H1 (cell line): ENCODE measurements at regions not wholly inside any gene's neighbourhood (a gene's known extent, or its start where the extent isn't known, plus 50 kb on each side); places are given as distances from the start of the nearest gene placed in this dataset.

ENCODE experiments used
- CTCF ChIA-PET: fragments of 300-600 bp; sonication (Branson Sonifier 250); formaldehyde crosslinking; loops from one replicate; lab custom pipeline; 2021; ENCODE audit not compliant: partially characterized antibody; lab: Charles Lee
- POLR2A ChIA-PET: fragments of 300-600 bp; sonication (Branson Sonifier 250); formaldehyde crosslinking; loops from one replicate; lab custom pipeline; 2021; ENCODE audit warnings: inconsistent platforms; ENCODE audit not compliant: partially characterized antibody; lab: Charles Lee
- DNase-seq, 2 experiments: peaks; one replicate each; pipeline versions ENCODE4 v3.0.0 to v3.0.0-alpha.2; 2010 to 2022; ENCODE audit warnings: low spot score in 2 of 2, low read depth in 1 of 2, mixed read lengths in 1 of 2
- FAIRE-seq: peaks from 2 replicates; lab custom pipeline; 2011; peaks lifted over from hg19 to GRCh38; lab: Jason Lieb, UNC
- H2AFZ ChIP-seq: 2 replicates; pipeline ENCODE4 v1.8.1; 2012; ENCODE audit warnings: low read length, inconsistent platforms
- H2AK5ac ChIP-seq: 2 replicates; pipeline ENCODE4 v1.6.1; 2013; ENCODE audit warnings: low read depth, low read length
- H2BK120ac ChIP-seq: replicated peaks from 2 replicates; pipeline ENCODE3; 2013; ENCODE audit warnings: low read depth, low read length, inconsistent platforms
- H2BK12ac ChIP-seq: 2 replicates; pipeline ENCODE4 v1.6.1; 2013; ENCODE audit warnings: low read depth, low read length
- H2BK15ac ChIP-seq: 2 replicates; pipeline ENCODE4 v1.6.1; 2013; ENCODE audit warnings: low read length
- H2BK20ac ChIP-seq: 2 replicates; pipeline ENCODE4 v1.6.1; 2013; ENCODE audit warnings: low read length
- H2BK5ac ChIP-seq: 2 replicates; pipeline ENCODE4 v1.6.1; 2013; ENCODE audit warnings: low read depth, low read length
- H3K14ac ChIP-seq: 2 replicates; pipeline ENCODE4 v1.6.1; 2013; ENCODE audit warnings: inconsistent platforms; ENCODE audit not compliant: insufficient read length
- H3K18ac ChIP-seq: 2 replicates; pipeline ENCODE4 v1.6.1; 2013; ENCODE audit warnings: low read length; ENCODE audit errors: extremely low read depth
- H3K23ac ChIP-seq: 2 replicates; pipeline ENCODE4 v1.6.1; 2013; ENCODE audit warnings: inconsistent platforms; ENCODE audit not compliant: insufficient read length
- H3K23me2 ChIP-seq: 2 replicates; pipeline ENCODE4 v1.6.1; 2013; ENCODE audit warnings: low read depth, low read length
- H3K27ac ChIP-seq: 2 replicates; pipeline ENCODE4 v1.6.1; 2011; ENCODE audit warnings: low read depth, low read length, inconsistent platforms
- H3K27me3 ChIP-seq, 4 experiments: replicated peaks in 1 of 4; 1 replicate in 1 of 4; 2 replicates in 3 of 4; pipeline versions ENCODE4 v1.6.1 to v1.8.1; 2011 to 2013; ENCODE audit warnings: low read length in 3 of 4, mild to moderate bottlenecking in 3 of 4, inconsistent platforms in 2 of 4, mixed read lengths in 2 of 4, moderate library complexity in 1 of 4; ENCODE audit not compliant: control insufficient read depth in 3 of 4, insufficient read depth in 3 of 4; ENCODE audit errors: extremely low read depth in 1 of 4
- H3K36me3 ChIP-seq, 4 experiments: 2 replicates each; pipeline versions ENCODE4 v1.6.1 to v1.8.1; 2011 to 2013; ENCODE audit warnings: mild to moderate bottlenecking in 4 of 4, low read length in 3 of 4, moderate library complexity in 2 of 4, control low read depth in 1 of 4, inconsistent platforms in 1 of 4; ENCODE audit not compliant: insufficient read depth in 4 of 4, control insufficient read depth in 2 of 4
- H3K4ac ChIP-seq: replicated peaks from 2 replicates; pipeline ENCODE3; 2013; ENCODE audit warnings: low read length, low read depth, mixed read lengths, inconsistent platforms; ENCODE audit not compliant: insufficient read length
- H3K4me1 ChIP-seq, 4 experiments: replicated peaks in 1 of 4; 1 replicate in 1 of 4; 2 replicates in 3 of 4; pipeline versions ENCODE4 v1.6.1 to v1.8.1; 2011 to 2013; ENCODE audit warnings: low read length in 3 of 4, inconsistent platforms in 2 of 4, mixed read lengths in 1 of 4; ENCODE audit not compliant: insufficient read depth in 4 of 4, control insufficient read depth in 3 of 4
- H3K4me2 ChIP-seq, 2 experiments: 2 replicates each; pipeline versions ENCODE4 v1.6.1 to v1.8.1; 2011 to 2013; ENCODE audit warnings: low read depth in 2 of 2, low read length in 2 of 2, control low read depth in 1 of 2, inconsistent platforms in 1 of 2, mild to moderate bottlenecking in 1 of 2; ENCODE audit not compliant: insufficient read depth in 1 of 2
- H3K4me3 ChIP-seq, 4 experiments: fragments of 200-600, 300-600 bp in 1 of 4; sonication (generic), shearing (Covaris generic), sonication (Bioruptor Twin) in 1 of 4; 2 replicates each; pipeline versions ENCODE4 v1.5.1 to v1.8.1; 2011 to 2016; ENCODE audit warnings: low read length in 4 of 4, low read depth in 3 of 4, control low read depth in 2 of 4, inconsistent platforms in 2 of 4, mild to moderate bottlenecking in 2 of 4, mixed read lengths in 1 of 4, moderate library complexity in 1 of 4; ENCODE audit not compliant: insufficient read depth in 2 of 4; ENCODE audit errors: extremely low read depth in 1 of 4
- H3K56ac ChIP-seq: replicated peaks from 2 replicates; pipeline ENCODE3; 2013; ENCODE audit warnings: low read depth, mild to moderate bottlenecking, mixed read lengths, low read length, inconsistent platforms; ENCODE audit not compliant: insufficient read length
- H3K79me1 ChIP-seq: 2 replicates; pipeline ENCODE4 v1.6.1; 2013; ENCODE audit warnings: low read depth, low read length, control low read depth
- H3K79me2 ChIP-seq, 2 experiments: 2 replicates each; pipeline versions ENCODE4 v1.6.1 to v1.8.1; 2012 to 2013; ENCODE audit warnings: low read length in 2 of 2, mild to moderate bottlenecking in 2 of 2, inconsistent platforms in 1 of 2; ENCODE audit not compliant: insufficient read depth in 2 of 2, control insufficient read depth in 1 of 2
- H3K9ac ChIP-seq, 4 experiments: replicated peaks in 1 of 4; 1 replicate in 1 of 4; 2 replicates in 3 of 4; pipeline versions ENCODE4 v1.6.1 to v1.8.1; 2011 to 2013; ENCODE audit warnings: low read depth in 3 of 4, low read length in 3 of 4, control low read depth in 2 of 4, mild to moderate bottlenecking in 2 of 4, moderate library complexity in 2 of 4, inconsistent platforms in 1 of 4; ENCODE audit errors: extremely low read depth in 1 of 4
- H3K9me3 ChIP-seq, 2 experiments: 2 replicates each; pipeline versions ENCODE4 v1.6.1 to v1.8.1; 2012 to 2013; ENCODE audit warnings: mild to moderate bottlenecking in 2 of 2, moderate library complexity in 2 of 2, control low read depth in 1 of 2, inconsistent platforms in 1 of 2, low read depth in 1 of 2, low read length in 1 of 2, mixed read lengths in 1 of 2; ENCODE audit not compliant: insufficient read depth in 2 of 2
- H4K20me1 ChIP-seq, 2 experiments: replicated peaks in 1 of 2; 2 replicates each; pipeline versions ENCODE3 to v1.8.1; 2011 to 2013; ENCODE audit warnings: inconsistent platforms in 2 of 2, low read length in 2 of 2, mild to moderate bottlenecking in 1 of 2; ENCODE audit not compliant: insufficient read depth in 2 of 2, control insufficient read depth in 1 of 2
- H4K5ac ChIP-seq: 2 replicates; pipeline ENCODE4 v1.6.1; 2013; ENCODE audit warnings: low read length, low read depth, mixed read lengths, inconsistent platforms; ENCODE audit not compliant: insufficient read length
- H4K8ac ChIP-seq: 2 replicates; pipeline ENCODE4 v1.8.0; 2013; ENCODE audit warnings: mild to moderate bottlenecking, moderate library complexity, low read length, inconsistent platforms; ENCODE audit not compliant: insufficient read depth; ENCODE audit errors: extremely low read depth
- H4K91ac ChIP-seq: replicated peaks from 2 replicates; pipeline ENCODE3; 2013; ENCODE audit warnings: low read length, mixed read lengths, inconsistent platforms; ENCODE audit not compliant: insufficient read length
- BACH1 ChIP-seq: IDR thresholded peaks from 2 replicates; pipeline ENCODE4 v1.6.1; 2012; ENCODE audit warnings: low read length, improper control_type of control experiment
- GTF2F1 ChIP-seq: IDR thresholded peaks from 2 replicates; pipeline ENCODE4 v1.6.1; 2012; ENCODE audit warnings: low read depth, low read length, improper control_type of control experiment, borderline replicate concordance
- HDAC6 ChIP-seq: IDR thresholded peaks from one replicate; pipeline ENCODE4 v1.7.1; 2012; ENCODE audit warnings: low read depth, mild to moderate bottlenecking, inconsistent platforms, low read length, moderate library complexity
- NANOG ChIP-seq: IDR thresholded peaks from 2 replicates; pipeline ENCODE4 v1.6.1; 2011; ENCODE audit warnings: low read length, low read depth, mild to moderate bottlenecking, inconsistent platforms; ENCODE audit not compliant: insufficient read depth, poor library complexity, severe bottlenecking
- PHF8 ChIP-seq: fragments of 200-600 bp; sonication (generic); conservative IDR thresholded peaks from 2 replicates; pipeline ENCODE4 v1.7.1; 2012; ENCODE audit warnings: low read depth, mild to moderate bottlenecking, inconsistent platforms, low read length, moderate library complexity
- POLR2A ChIP-seq, 2 experiments: IDR thresholded peaks; 1 replicate in 1 of 2; 2 replicates in 1 of 2; pipeline ENCODE4 v1.6.1; 2011; ENCODE audit warnings: low read depth in 2 of 2, low read length in 2 of 2, mild to moderate bottlenecking in 2 of 2; ENCODE audit errors: control extremely low read depth in 1 of 2
- RAD21 ChIP-seq, 2 experiments: IDR thresholded peaks in 1 of 2; conservative IDR thresholded peaks in 1 of 2; 2 replicates each; pipeline ENCODE4 v1.6.1; 2011; ENCODE audit warnings: low read depth in 2 of 2, low read length in 2 of 2, improper control_type of control experiment in 1 of 2, inconsistent platforms in 1 of 2, mild to moderate bottlenecking in 1 of 2, moderate library complexity in 1 of 2
- RFX5 ChIP-seq: IDR thresholded peaks from 2 replicates; pipeline ENCODE4 v1.6.1; 2011; ENCODE audit warnings: low read depth, low read length, improper control_type of control experiment, borderline replicate concordance
- RNF2 ChIP-seq: fragments of 200-900, 300-1000 bp; sonication (generic); IDR thresholded peaks from 2 replicates; pipeline ENCODE4 v1.7.1; 2016; ENCODE audit warnings: borderline replicate concordance, low read depth, mild to moderate bottlenecking, antibody characterized with exemption, low read length; ENCODE audit not compliant: poor library complexity, severe bottlenecking; ENCODE audit errors: missing control alignments
- SIN3A ChIP-seq, 2 experiments: IDR thresholded peaks in 1 of 2; conservative IDR thresholded peaks in 1 of 2; 2 replicates each; pipeline ENCODE4 v1.6.1; 2011 to 2012; ENCODE audit warnings: low read length in 2 of 2, improper control_type of control experiment in 1 of 2, low read depth in 1 of 2, mild to moderate bottlenecking in 1 of 2
- TAF1 ChIP-seq: IDR thresholded peaks from 2 replicates; pipeline ENCODE4 v1.6.1; 2011; ENCODE audit warnings: mild to moderate bottlenecking, low read depth, low read length
- TAF7 ChIP-seq: optimal IDR thresholded peaks from 2 replicates; pipeline ENCODE3; 2011; ENCODE audit warnings: low read depth, mild to moderate bottlenecking, inconsistent platforms, low read length, moderate library complexity, borderline replicate concordance
- TCF12 ChIP-seq: IDR thresholded peaks from 2 replicates; pipeline ENCODE4 v1.6.1; 2011; ENCODE audit warnings: low read depth, mild to moderate bottlenecking, low read length
- TEAD4 ChIP-seq: IDR thresholded peaks from 2 replicates; pipeline ENCODE4 v1.6.1; 2012; ENCODE audit warnings: low read depth, low read length, inconsistent platforms, mixed read lengths
- WGBS, 2 experiments: shearing (Covaris generic) in 1 of 2; methylation state at CpG; one replicate each; pipeline versions ENCODE4 v1.1.6 to v1.1.7; 2013 to 2015; ENCODE audit warnings: low lambda C conversion rate in 2 of 2, mixed read lengths in 2 of 2, inconsistent platforms in 1 of 2, low coverage in 1 of 2, missing lambda C conversion rate in 1 of 2; ENCODE audit not compliant: insufficient replicate concordance in 2 of 2, insufficient coverage in 1 of 2, insufficient read length in 1 of 2; ENCODE audit errors: extremely low coverage in 1 of 2, missing lambda C conversion rate in 1 of 2; 5-methylcytosine and 5-hydroxymethylcytosine counted together

DNA sequence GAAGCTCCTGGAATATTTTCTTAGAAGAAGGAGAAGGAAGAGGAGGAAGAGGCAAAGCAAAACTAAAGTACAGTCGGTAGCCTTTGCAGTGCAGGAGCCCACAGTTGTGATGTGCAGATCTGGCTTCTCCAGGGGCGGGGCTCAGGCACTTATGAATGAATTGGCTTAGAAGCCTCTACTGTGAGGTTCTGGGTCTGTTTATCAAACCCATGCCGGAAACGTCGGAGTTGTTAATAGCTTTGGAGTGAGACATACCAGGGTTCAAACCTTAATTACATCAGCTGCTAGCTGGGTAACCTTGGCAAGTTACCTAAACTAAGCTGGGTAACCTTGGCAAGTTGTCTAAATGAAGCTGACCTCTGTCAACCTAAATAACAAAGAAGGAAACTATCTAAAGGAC lies 89.3 kb upstream of the PITRM1 start:
- Histone ChIP-seq H3K27me3 (no peaks in the 10 kb centered on the region), H2BK15ac (no peak overlapping the region), H3K79me2 (no peaks in the 10 kb centered on the region), H3K4me2 (no peak overlapping the region), H3K79me1 (no peaks in the 10 kb centered on the region), H3K23me2 (no peaks in the 10 kb centered on the region), H3K18ac (no peak overlapping the region), H3K9me3 (no peaks in the 10 kb centered on the region), H2AK5ac (no peak overlapping the region), H3K14ac (no peak overlapping the region), H2BK20ac (no peak overlapping the region), H3K23ac (no peak overlapping the region), H4K20me1 (no peaks in the 10 kb centered on the region), H3K4me1 (peaks cover 0 to 6% (median 4%) of the 10 kb centered on the region in 4 experiments; a peak in 3 of 7 replicates), H3K27ac (no peak overlapping the region), H4K5ac (no peak overlapping the region), H2BK5ac (no peak overlapping the region), H3K36me3 (no peaks in the 10 kb centered on the region), H3K4ac (no peak overlapping the region), H2BK120ac (no peak overlapping the region), H2BK12ac (no peak overlapping the region), H3K4me3 (no peak overlapping the region), H4K8ac (no peak overlapping the region), H4K91ac (no peak overlapping the region), H3K56ac (no peak overlapping the region), H3K9ac (no peak overlapping the region), H2AFZ (no peak overlapping the region)
- DNase-seq (no peak), FAIRE-seq (no peak)
- POLR2A ChIA-PET, result no interaction called here
- CTCF ChIA-PET, result interaction anchor here (0.7 to 0.9 kb wide), 2 partner anchors 28 to 78 kb away, joined by 3 read pairs; no protein-coding TSS in a partner anchor
- 88% methylated on average over 5 of the region's 5 CpGs; no CpG with 5 or more reads in 1 of the 2 experiments for WGBS, 2 experiments
- TF ChIP-seq TAF1 (no peak), RNF2 (no peak), BACH1 (no peak), HDAC6 (no peak), GTF2F1 (no peak), TAF7 (no peak), TCF12 (no peak), RAD21 (IDR thresholded peaks at IDR 0.05 in 1 of 2, conservative IDR thresholded peaks at IDR 0.05 in 1 of 2; ENCODE audit: low read depth in 2 of 2, low read length in 2 of 2) (no peak), RFX5 (no peak), POLR2A (IDR thresholded peaks at IDR 0.05; ENCODE audit: control extremely low read depth in 1 of 2, low read depth in 2 of 2, low read length in 2 of 2) (no peak), NANOG (no peak), PHF8 (no peak), SIN3A (conservative IDR thresholded peaks at IDR 0.05 in 1 of 2, IDR thresholded peaks at IDR 0.05 in 1 of 2; ENCODE audit: low read depth in 1 of 2, low read length in 2 of 2) (no peak), TEAD4 (no peak)
